ENCODE measurements at regions not wholly inside any gene's neighbourhood (a gene's known extent, or its start where the extent isn't known, plus 50 kb on each side); places are given as distances from the start of the nearest gene placed in this dataset.
A peak's percentile ranks its signal among the peaks of the same experiment; 100 is the strongest.

DNA sequence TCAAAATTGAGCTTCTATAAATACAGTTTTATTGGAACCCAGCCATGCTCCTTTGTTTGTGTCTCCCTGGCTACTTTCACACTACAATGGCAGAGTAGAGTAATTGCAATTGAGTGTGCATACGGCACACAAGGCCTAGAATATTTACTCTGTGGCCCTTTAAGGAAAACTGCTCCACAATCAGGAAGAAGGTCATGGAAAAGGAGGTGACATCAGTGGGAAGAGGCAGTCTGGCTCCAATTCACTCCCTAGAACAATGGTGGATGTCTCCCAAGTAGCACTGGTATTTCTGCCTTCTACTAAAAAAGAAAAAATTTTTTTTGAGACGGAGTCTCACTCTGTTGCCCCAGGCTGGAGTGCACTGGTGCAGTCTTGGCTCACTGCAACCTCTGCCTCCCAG, 51.3 kb downstream of the KRTAP19-8 start:
- DNase-seq (ENCODE audit: low read depth): no peak
- no peak for TF ChIP-seq CTCF (IDR thresholded peaks at IDR 0.05; ENCODE audit: insufficient read depth, low read depth, low read length, missing control alignments)
- H3K4me3 ChIP-seq (ENCODE audit: low read depth, low read length): no peak overlapping the region

- no peak for TF ChIP-seq CTCF (IDR thresholded peaks at IDR 0.05; ENCODE audit: insufficient read depth, low read depth, low read length, missing control alignments)
- no peak for DNase-seq (ENCODE audit: low read depth)
Observed at GRCh38 chr21:30984889-30985288, 53.4 kb downstream of the KRTAP19-8 start.

DNA sequence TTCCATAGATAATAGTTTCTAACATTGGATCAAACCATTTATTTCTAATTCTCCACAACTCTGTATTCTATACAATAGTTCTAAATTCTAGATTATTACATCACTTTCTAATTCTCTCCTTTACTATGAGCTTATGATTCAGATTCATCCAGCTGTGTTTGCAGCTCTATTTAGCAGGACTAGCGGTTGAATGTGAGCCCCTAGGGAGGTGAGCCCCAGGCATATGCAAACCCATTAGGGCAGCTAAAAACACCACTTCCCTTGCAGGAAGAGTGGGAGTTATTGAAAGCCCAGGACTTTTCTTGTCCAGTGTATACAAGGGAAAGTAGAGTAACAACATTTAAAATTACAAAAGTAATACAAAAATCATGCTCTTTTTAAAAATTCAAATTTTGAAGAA, 56.9 kb downstream of the KRTAP19-8 start:
- DNase-seq (ENCODE audit: low read depth): no peak
- TF ChIP-seq CTCF (IDR thresholded peaks at IDR 0.05; ENCODE audit: insufficient read depth, low read depth, low read length, missing control alignments): no peak
- H3K4me3 ChIP-seq (ENCODE audit: low read depth, low read length): no peak overlapping the region

More at GRCh38 chr21:30984889-30985288, 53.4 kb downstream of the KRTAP19-8 start:
- H3K4me3 ChIP-seq (ENCODE audit: low read depth, low read length): no peak overlapping the region

- H3K4me3 ChIP-seq (ENCODE audit: low read depth, low read length): no peak overlapping the region
- no peak for TF ChIP-seq CTCF (IDR thresholded peaks at IDR 0.05; ENCODE audit: insufficient read depth, low read depth, low read length, missing control alignments)
- DNase-seq (ENCODE audit: low read depth): peak; percentile 22
Observed at GRCh38 chr21:30979054-30979453, 59.2 kb downstream of the KRTAP19-8 start.

DNA sequence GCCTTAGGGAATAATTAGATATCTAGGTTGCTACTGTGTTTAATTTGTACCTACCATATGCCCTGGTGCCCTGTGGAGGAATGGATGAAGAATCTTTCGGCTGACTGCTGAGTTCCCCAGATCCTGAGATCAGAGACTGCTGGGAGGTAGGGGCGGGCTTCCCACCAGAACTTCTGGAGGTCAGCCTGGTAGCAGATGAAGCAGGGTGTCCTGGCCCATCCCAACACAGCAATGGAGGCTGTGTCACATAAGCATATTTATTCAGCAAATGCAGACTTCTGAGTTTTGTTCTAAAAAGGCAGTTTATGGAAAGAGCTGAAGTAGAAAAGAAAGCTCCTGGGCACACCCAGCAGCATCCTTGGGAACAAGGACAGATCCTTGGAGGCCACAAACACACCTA, 74.0 kb downstream of the KRTAP19-8 start:
- no peak for TF ChIP-seq CTCF (IDR thresholded peaks at IDR 0.05; ENCODE audit: insufficient read depth, low read depth, low read length, missing control alignments)
- no peak for DNase-seq (ENCODE audit: low read depth)
- H3K4me3 ChIP-seq (ENCODE audit: low read depth, low read length): no peak overlapping the region

DNA sequence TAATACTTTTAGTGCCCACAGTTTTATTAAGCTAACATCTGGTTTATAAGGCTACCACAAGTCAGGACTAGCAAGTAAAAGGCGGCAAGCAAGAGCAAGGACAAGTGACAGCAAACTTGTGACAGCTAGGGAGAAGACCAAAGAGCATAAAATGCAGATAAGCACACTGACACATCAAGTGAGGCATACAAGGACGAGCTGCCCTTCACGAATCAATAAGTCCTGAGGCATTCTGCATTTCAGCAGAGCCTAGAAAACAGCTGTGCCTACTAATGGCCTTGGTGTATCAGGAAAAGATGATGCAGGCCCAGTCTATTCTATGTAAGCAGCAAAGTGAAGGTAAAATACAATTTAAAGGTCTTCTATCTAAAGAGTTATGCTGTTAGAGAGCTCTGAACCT, 74.8 kb downstream of the KRTAP19-8 start:
- no peak overlapping the region for H3K4me3 ChIP-seq (ENCODE audit: low read depth, low read length)
- DNase-seq (ENCODE audit: low read depth): no peak

More for the DNA sequence above, 74.8 kb downstream of the KRTAP19-8 start:
- TF ChIP-seq CTCF (IDR thresholded peaks at IDR 0.05; ENCODE audit: insufficient read depth, low read depth, low read length, missing control alignments): no peak

Measured in GM12865 (cell line).